ENCODE measurements at regions not wholly inside any gene's neighbourhood (a gene's known extent, or its start where the extent isn't known, plus 50 kb on each side); places are given as distances from the start of the nearest gene placed in this dataset.

DNA sequence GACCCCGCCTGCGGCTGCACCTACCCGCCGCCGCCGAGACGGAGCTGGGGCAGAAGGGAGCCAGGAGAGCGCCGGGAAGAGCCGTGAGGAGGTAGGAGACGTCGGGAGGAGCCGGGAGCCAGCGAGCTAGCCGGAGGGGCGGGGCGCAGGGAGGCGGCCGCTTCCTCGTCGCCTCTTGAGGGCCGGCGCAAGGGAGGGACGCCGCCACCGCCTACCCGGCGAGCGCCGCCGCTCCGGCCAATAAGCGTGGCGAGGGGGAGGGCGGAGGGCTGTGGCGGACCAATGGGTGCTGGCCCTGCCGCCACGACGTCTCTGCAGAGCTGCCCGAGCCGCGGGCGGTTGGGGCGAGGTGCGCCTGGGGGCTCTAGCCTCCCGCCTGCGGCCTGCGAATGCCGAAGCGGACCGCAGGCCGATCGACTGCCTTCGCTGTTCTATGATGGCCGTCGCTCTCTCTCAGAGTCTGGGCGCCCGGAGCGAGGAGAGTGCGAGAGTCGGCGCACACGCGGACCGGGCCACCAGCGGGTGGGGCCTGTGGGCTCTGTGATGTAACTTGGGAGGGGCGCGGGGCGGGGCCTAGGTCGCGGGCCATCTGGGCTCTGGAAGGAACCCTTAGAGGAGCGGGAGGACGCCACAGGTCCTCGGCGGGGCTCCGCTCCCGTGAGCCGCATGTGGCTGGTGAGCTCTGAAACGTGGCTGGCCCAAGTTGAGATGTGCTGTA, 72.7 kb upstream of the MAP4 start:
- peak; percentile 98 for DNase-seq (ENCODE audit: low spot score)
- ATAC-seq, result peak; percentile 92
- peaks cover 10% of the 10 kb centered on the region for H3K36me3 Mint-ChIP-seq (ENCODE audit: low read depth)

More for the DNA sequence above, 72.7 kb upstream of the MAP4 start:
- Histone ChIP-seq H2AFZ (no peak overlapping the region), H3K79me2 (replicated peaks; ENCODE audit: insufficient read depth) (peaks cover 45% of the 10 kb centered on the region), H3K4me1 (ENCODE audit: insufficient read depth) (peaks cover 19% of the 10 kb centered on the region), H4K20me1 (replicated peaks; ENCODE audit: insufficient read depth) (peaks cover 7% of the 10 kb centered on the region), H3F3A (replicated peaks; ENCODE audit: low read depth) (no peaks in the 10 kb centered on the region; the same call in 1 of the 2 replicates), H3K4me2 (peak overlapping the region; percentile 99), H3K27me3 (ENCODE audit: insufficient read depth) (no peaks in the 10 kb centered on the region), H3K27ac (ENCODE audit: low read depth) (peak overlapping the region; percentile 99), H3K4me3 (peak overlapping the region; percentile 94), H3K9me2 (ENCODE audit: insufficient read depth) (no peaks in the 10 kb centered on the region), H3K36me3 (ENCODE audit: insufficient read depth) (no peaks in the 10 kb centered on the region)
- Mint-ChIP-seq H3K4me3 (peak overlapping the region; percentile 88), H3K27me3 (ENCODE audit: insufficient read depth, low read depth, poor library complexity) (peaks cover 3% of the 10 kb centered on the region), H3K4me1 (peaks cover 24% of the 10 kb centered on the region), H3K27ac (peak overlapping the region; percentile 99), H3K9me3 (no peaks in the 10 kb centered on the region)
- TF ChIP-seq CREB1 (CRISPR knock-in tag; IDR thresholded peaks at IDR 0.05; ENCODE audit: low read depth), result peak; percentile 71
- TF ChIP-seq EZH2phosphoT487 (IDR thresholded peaks at IDR 0.05; ENCODE audit: unreplicated experiment), result no peak
- no peak for TF ChIP-seq NANOG (IDR thresholded peaks at IDR 0.05; ENCODE audit: borderline replicate concordance)
- no peak for TF ChIP-seq ZNF331 (CRISPR knock-in tag; IDR thresholded peaks at IDR 0.05; ENCODE audit: low read depth)
- TF ChIP-seq POLR2AphosphoS5 (IDR thresholded peaks at IDR 0.05; ENCODE audit: low read depth), result peak; percentile 97
- no peak for TF ChIP-seq STAT1 (IDR thresholded peaks at IDR 0.05; ENCODE audit: unreplicated experiment)
- TF ChIP-seq, protein P1, sequence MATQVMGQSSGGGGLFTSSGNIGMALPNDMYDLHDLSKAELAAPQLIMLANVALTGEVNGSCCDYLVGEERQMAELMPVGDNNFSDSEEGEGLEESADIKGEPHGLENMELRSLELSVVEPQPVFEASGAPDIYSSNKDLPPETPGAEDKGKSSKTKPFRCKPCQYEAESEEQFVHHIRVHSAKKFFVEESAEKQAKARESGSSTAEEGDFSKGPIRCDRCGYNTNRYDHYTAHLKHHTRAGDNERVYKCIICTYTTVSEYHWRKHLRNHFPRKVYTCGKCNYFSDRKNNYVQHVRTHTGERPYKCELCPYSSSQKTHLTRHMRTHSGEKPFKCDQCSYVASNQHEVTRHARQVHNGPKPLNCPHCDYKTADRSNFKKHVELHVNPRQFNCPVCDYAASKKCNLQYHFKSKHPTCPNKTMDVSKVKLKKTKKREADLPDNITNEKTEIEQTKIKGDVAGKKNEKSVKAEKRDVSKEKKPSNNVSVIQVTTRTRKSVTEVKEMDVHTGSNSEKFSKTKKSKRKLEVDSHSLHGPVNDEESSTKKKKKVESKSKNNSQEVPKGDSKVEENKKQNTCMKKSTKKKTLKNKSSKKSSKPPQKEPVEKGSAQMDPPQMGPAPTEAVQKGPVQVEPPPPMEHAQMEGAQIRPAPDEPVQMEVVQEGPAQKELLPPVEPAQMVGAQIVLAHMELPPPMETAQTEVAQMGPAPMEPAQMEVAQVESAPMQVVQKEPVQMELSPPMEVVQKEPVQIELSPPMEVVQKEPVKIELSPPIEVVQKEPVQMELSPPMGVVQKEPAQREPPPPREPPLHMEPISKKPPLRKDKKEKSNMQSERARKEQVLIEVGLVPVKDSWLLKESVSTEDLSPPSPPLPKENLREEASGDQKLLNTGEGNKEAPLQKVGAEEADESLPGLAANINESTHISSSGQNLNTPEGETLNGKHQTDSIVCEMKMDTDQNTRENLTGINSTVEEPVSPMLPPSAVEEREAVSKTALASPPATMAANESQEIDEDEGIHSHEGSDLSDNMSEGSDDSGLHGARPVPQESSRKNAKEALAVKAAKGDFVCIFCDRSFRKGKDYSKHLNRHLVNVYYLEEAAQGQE (IDR thresholded peaks at IDR 0.05; ENCODE audit: unreplicated experiment), result no peak
- TF ChIP-seq EZH2 (IDR thresholded peaks at IDR 0.05; ENCODE audit: low read depth, unreplicated experiment), result no peak
- no peak for TF ChIP-seq ETS1 (IDR thresholded peaks at IDR 0.05)
- no peak for TF ChIP-seq JUNB (IDR thresholded peaks at IDR 0.05; ENCODE audit: unreplicated experiment)
- TF ChIP-seq CTCF (conservative IDR thresholded peaks at IDR 0.05; ENCODE audit: low read depth in 2 of 2), result no peak
- TF ChIP-seq ZNF114 (CRISPR knock-in tag; IDR thresholded peaks at IDR 0.05), result no peak
- TF ChIP-seq, protein P2, sequence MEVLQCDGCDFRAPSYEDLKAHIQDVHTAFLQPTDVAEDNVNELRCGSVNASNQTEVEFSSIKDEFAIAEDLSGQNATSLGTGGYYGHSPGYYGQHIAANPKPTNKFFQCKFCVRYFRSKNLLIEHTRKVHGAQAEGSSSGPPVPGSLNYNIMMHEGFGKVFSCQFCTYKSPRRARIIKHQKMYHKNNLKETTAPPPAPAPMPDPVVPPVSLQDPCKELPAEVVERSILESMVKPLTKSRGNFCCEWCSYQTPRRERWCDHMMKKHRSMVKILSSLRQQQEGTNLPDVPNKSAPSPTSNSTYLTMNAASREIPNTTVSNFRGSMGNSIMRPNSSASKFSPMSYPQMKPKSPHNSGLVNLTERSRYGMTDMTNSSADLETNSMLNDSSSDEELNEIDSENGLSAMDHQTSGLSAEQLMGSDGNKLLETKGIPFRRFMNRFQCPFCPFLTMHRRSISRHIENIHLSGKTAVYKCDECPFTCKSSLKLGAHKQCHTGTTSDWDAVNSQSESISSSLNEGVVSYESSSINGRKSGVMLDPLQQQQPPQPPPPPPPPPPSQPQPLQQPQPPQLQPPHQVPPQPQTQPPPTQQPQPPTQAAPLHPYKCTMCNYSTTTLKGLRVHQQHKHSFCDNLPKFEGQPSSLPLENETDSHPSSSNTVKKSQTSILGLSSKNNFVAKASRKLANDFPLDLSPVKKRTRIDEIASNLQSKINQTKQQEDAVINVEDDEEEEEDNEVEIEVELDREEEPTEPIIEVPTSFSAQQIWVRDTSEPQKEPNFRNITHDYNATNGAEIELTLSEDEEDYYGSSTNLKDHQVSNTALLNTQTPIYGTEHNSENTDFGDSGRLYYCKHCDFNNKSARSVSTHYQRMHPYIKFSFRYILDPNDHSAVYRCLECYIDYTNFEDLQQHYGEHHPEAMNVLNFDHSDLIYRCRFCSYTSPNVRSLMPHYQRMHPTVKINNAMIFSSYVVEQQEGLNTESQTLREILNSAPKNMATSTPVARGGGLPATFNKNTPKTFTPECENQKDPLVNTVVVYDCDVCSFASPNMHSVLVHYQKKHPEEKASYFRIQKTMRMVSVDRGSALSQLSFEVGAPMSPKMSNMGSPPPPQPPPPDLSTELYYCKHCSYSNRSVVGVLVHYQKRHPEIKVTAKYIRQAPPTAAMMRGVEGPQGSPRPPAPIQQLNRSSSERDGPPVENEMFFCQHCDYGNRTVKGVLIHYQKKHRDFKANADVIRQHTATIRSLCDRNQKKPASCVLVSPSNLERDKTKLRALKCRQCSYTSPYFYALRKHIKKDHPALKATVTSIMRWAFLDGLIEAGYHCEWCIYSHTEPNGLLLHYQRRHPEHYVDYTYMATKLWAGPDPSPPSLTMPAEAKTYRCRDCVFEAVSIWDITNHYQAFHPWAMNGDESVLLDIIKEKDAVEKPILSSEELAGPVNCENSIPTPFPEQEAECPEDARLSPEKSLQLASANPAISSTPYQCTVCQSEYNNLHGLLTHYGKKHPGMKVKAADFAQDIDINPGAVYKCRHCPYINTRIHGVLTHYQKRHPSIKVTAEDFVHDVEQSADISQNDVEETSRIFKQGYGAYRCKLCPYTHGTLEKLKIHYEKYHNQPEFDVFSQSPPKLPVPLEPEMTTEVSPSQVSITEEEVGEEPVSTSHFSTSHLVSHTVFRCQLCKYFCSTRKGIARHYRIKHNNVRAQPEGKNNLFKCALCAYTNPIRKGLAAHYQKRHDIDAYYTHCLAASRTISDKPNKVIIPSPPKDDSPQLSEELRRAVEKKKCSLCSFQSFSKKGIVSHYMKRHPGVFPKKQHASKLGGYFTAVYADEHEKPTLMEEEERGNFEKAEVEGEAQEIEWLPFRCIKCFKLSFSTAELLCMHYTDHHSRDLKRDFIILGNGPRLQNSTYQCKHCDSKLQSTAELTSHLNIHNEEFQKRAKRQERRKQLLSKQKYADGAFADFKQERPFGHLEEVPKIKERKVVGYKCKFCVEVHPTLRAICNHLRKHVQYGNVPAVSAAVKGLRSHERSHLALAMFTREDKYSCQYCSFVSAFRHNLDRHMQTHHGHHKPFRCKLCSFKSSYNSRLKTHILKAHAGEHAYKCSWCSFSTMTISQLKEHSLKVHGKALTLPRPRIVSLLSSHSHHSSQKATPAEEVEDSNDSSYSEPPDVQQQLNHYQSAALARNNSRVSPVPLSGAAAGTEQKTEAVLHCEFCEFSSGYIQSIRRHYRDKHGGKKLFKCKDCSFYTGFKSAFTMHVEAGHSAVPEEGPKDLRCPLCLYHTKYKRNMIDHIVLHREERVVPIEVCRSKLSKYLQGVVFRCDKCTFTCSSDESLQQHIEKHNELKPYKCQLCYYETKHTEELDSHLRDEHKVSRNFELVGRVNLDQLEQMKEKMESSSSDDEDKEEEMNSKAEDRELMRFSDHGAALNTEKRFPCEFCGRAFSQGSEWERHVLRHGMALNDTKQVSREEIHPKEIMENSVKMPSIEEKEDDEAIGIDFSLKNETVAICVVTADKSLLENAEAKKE (CRISPR knock-in tag; IDR thresholded peaks at IDR 0.05), result no peak
